SIG-M5 treated with dmso at 0.1 percent for 504 hours (cell line): ENCODE measurements at regions not wholly inside any gene's neighbourhood (a gene's known extent, or its start where the extent isn't known, plus 50 kb on each side); places are given as distances from the start of the nearest gene placed in this dataset.

ENCODE experiments used
- DNase-seq: peaks from one replicate; lab custom pipeline; 2025; ENCODE audit not compliant: unreplicated experiment; lab: John Stamatoyannopoulos, UW

- DNase-seq: no peak
These were observed 103.2 kb downstream of the TBX5 start for GRCh38 chr12:114302606-114303315.

DNA sequence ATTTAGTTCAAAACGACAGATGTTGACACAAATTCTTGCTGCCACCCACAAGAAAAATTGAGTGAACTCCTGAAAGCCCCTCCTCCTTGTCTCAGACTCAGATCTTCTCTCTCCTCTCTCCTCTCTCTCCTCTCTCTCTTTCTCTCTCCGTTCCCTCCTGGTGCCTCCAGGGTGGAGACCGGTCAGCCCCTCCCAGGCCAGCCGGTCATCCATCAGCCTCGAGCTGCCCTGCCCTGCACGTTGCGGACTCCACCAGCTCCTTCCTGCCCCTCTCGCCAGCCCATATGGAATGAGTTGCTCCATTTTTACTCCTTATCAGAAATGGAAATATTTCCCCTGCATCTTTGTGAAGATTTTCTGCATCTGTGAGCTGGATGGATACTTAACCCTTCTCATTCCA lies 103.8 kb downstream of the TBX5 start:
- no peak for DNase-seq

- no peak for DNase-seq
These were observed 111.7 kb downstream of the TBX5 start for GRCh38 chr12:114294303-114294685.

- DNase-seq: no peak
These were observed 112.2 kb downstream of the TBX5 start for GRCh38 chr12:114293571-114294302.

GRCh38 chr12:114293073-114293472 lies 112.9 kb downstream of the TBX5 start:
- DNase-seq: no peak

GRCh38 chr12:114291389-114292060 lies 114.4 kb downstream of the TBX5 start:
- DNase-seq: no peak

DNA sequence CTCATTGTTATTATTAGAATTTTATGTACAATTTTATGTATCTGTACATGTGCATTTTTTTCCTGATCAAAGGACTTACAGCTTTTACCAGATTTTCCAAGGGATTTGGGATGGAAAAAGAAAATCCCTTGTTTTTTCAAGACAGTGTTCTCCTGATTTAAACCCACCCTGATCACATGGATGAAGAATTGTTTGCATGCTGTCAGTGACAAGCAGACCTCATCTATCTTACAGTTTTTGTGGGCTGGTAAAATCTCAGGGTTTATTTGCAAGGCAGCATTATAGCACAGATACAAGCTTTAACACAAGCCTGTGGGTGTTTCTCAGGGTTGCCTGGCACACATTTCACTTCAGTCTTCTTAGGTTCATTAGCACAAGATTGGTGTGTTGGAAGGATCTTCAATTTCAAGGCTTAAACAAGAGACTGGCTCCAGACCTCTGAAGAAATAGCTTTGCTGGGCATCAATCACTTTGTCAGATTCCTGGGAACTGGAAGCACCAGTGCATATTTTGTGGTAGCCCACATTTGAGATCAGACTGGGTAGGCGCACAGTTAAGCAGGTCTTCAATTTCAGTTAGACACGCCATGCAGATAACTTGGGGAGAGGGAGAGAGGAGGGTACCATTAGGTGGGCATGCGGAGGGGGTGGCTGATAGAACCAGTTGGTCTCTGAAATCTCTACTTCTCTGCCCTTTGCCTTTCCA lies 118.0 kb downstream of the TBX5 start:
- no peak for DNase-seq

GRCh38 chr12:114286145-114286544 lies 119.8 kb downstream of the TBX5 start:
- DNase-seq: no peak

DNA sequence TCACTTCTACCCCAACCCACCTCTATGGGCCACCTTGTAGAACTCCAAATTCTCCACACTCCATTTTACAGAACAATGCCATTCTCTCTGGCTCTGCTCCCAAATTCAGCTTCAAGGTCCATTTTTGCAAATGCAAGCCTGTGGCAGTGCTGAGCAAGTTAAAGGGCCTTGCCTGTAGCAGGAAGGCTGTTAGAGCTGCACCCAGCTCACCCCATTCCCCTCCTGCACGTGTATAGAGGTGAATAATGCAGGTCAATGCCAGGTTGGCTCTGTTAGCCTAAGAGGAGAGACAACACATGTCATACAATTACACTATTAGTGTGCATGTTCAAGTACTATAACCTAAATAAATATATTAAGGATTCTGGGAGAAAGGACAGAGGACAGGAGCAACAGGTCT lies 120.4 kb downstream of the TBX5 start:
- DNase-seq: no peak

DNA sequence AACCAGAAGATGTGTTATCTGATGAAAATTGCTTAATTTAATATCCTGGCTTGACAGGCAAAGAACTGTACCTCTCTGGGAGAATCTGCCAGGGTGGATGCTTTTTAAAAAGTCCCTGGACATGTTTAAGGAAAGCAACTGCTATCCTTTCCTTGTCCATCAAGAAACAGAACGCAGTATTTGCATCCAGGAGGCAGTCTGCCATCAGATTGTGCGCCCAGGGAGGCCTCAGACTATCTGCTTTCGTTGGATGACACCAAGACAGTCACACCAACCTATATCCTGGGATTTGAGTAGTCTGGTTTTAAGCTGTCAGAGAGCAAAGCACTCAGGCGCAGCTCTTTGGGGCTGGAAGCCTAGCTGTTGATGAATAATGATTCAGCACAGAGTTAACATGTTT lies 121.9 kb downstream of the TBX5 start:
- DNase-seq: no peak

DNA sequence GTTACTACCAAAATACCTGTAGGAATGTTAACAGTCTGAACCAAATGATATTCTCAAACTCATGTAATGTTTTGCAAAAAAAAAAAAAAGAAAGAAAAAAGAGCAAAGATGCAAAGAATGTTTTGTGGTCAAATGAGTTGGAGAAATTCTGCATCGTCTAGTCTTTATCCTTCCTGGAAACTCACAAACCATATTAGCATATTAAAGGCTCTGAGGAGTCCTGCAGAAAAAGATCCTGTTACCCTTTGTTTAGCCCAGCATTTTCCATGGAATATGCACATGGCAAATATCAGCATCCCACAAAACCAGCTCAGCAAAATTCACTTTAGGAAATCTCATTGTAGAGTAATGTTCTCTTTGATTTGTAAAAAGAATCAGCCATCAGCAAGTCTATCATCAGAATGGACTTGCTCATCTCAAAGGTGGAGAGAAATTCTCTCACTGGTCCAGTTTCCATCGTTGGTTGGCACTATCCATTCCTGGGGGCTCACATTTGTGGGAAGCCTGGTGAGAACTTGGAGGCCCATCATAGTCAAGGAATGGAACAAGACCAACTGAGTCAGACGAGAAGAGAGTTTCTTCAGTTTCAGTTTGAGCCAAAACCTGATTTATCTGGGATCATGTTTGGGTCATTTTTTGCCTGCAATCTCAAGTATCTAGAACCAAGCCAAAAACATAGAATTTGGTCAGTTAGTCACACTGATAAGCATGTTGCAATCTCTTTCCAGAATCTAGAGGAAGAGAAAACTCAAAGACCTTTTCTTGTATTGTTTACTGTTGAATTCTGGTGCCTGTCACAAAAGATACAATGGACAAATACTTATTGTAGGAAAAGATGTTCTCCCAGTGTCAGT lies 129.8 kb downstream of the TBX5 start:
- no peak for DNase-seq

- DNase-seq: no peak
These were observed 130.9 kb downstream of the TBX5 start for GRCh38 chr12:114275086-114275485.

- no peak for DNase-seq
These were observed 131.8 kb downstream of the TBX5 start for GRCh38 chr12:114274131-114274530.

DNA sequence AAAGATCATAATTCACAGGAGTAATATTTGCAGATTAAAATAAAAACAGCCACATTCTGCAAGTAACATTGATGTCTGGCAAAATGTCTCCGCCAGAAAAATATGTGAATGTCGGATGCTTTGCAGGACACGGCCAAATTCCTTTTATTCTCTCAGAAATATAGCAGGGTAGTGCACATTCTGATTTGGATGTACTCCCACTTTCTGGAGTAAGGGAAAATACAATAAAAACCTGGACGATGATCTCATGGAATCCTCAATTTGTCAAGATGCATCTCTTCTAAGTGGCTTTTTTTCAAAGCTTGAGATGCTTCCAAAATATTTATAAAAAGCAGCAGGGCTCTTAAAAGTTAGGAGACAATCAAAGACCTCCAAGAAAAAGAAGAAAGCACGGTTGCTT lies 133.3 kb downstream of the TBX5 start:
- no peak for DNase-seq

GRCh38 chr12:114272071-114272470 lies 133.9 kb downstream of the TBX5 start:
- DNase-seq: no peak

DNA sequence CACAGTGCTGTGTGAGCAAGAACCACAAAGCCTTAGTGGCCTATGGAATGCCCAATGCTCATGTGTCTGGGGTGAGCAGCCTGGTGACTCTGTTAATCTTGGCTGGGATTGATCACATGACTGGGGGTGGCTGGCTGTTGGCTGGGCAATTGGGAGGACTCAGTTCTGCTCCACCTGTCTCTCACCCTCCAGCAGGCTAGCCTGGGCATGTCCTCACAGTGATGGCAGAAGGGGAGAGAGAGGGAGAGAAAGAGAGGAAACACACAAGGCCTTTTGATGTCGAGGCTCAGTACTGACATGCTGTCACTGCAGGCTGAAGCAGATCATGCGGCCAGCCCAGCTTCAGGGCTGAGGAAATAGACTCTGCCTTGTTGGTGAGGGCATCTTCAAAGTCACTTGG lies 136.8 kb downstream of the TBX5 start:
- DNase-seq: no peak

DNA sequence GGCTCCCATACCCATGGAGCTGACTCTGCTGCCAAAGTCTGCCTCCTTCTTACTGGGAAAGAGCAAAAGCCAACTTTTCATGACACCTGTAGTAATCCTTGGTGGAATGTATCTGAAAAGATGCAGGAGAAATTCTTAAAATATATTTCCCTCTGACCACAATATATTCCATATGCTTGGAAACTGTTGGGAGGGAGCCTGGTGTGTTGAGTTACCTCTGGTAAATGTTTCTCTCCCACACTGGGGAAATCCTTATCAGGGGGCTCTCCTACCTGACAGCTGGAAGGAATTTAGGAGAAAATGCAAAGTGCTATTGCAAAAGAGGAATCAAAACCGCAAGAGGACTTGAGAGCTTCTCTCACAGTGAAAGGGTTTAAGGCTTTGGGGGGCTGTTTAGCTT lies 139.4 kb downstream of the TBX5 start:
- no peak for DNase-seq

DNA sequence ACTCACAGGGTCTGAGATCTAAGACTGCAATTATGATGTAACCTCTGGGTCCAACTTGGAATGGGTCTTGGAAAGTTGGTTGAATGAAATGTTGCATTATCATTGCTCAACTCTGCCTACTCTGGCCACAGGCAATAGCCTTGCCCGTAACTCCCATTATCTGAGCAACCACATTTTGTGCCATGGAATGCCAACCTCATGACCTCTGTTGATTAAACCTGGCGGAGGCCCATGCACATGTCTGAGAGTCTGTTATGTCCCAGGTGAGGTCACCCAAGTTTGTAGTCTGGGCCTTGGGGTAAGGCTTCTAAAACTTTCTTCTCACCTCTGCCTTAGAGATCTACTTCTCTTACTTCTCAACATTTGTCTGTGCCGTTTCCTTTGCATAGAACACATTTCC lies 140.9 kb downstream of the TBX5 start:
- DNase-seq: no peak

- no peak for DNase-seq
These were observed 142.7 kb downstream of the TBX5 start for GRCh38 chr12:114263056-114263805.

- no peak for DNase-seq
These were observed 148.3 kb downstream of the TBX5 start for GRCh38 chr12:114257687-114258086.
